ENCODE measurements at regions not wholly inside any gene's neighbourhood (a gene's known extent, or its start where the extent isn't known, plus 50 kb on each side); places are given as distances from the start of the nearest gene placed in this dataset.
A peak's percentile ranks its signal among the peaks of the same experiment; 100 is the strongest.

DNA sequence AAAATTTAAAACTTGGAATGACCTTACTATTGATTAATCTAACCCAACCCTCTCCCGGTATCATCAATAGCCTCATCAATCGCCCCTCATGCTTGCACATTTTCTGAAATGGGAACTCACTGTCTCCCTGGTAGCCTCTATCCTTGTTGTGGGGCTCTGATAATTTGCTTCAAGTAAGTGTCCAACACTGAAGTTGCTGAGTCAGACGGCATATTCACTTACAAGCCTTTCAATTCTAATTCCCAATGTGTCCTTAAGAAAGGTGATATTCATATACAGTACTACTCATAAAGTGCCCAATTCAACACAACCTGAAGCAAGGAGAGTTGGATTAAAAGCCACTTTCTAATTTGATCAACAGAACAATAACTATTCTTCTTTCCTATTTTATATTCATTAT lies 1146.1 kb upstream of the TMEM132C start:
- TF ChIP-seq, protein P1, sequence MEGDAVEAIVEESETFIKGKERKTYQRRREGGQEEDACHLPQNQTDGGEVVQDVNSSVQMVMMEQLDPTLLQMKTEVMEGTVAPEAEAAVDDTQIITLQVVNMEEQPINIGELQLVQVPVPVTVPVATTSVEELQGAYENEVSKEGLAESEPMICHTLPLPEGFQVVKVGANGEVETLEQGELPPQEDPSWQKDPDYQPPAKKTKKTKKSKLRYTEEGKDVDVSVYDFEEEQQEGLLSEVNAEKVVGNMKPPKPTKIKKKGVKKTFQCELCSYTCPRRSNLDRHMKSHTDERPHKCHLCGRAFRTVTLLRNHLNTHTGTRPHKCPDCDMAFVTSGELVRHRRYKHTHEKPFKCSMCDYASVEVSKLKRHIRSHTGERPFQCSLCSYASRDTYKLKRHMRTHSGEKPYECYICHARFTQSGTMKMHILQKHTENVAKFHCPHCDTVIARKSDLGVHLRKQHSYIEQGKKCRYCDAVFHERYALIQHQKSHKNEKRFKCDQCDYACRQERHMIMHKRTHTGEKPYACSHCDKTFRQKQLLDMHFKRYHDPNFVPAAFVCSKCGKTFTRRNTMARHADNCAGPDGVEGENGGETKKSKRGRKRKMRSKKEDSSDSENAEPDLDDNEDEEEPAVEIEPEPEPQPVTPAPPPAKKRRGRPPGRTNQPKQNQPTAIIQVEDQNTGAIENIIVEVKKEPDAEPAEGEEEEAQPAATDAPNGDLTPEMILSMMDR (IDR thresholded peaks at IDR 0.05; ENCODE audit: insufficient read depth, low read length, poor library complexity, severe bottlenecking), result no peak
- no peak for DNase-seq (ENCODE audit: low read depth)
- no peaks in the 10 kb centered on the region for H3K27me3 ChIP-seq (ENCODE audit: control insufficient read depth, insufficient read depth, low read length)

DNA sequence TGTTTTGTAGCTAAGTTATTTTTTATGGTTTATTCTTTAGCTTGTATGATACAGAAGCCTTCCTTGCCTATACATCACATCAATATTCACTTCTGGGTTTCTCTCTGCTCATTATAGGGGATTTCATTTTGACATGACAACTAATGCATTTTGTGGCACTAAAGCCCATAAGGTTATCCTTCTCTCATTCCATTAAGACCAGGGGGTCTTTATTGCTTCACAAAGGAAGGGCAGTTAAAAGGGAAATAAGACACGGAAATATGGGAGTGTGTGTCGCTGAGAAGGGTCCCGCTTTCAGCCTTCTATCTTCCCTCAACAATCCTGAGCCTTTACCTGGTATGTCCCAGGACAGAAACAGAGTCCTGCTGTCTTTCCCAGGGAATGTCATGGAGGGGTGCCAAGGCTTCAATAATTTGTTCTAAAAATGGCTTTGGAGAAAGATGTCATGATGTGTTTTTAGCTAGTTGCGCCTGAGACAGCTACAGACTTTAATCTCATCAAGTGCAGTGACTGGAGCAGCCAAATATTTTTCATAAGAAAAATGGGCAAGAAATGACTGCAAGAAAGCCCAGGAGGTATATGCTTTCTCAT lies 1145.4 kb upstream of the TMEM132C start:
- Histone ChIP-seq H3K4me3 (ENCODE audit: low read depth, low read length) (no peak overlapping the region), H3K27me3 (ENCODE audit: control insufficient read depth, insufficient read depth, low read length) (no peaks in the 10 kb centered on the region), H3K36me3 (ENCODE audit: control insufficient read depth, insufficient read depth, low read length) (no peaks in the 10 kb centered on the region)
- no peak for DNase-seq (ENCODE audit: low read depth)
- TF ChIP-seq, protein P1 (IDR thresholded peaks at IDR 0.05; ENCODE audit: insufficient read depth, low read length, poor library complexity, severe bottlenecking), result no peak

More for the DNA sequence above, 1146.1 kb upstream of the TMEM132C start:
- H3K36me3 ChIP-seq (ENCODE audit: control insufficient read depth, insufficient read depth, low read length), result no peaks in the 10 kb centered on the region
- H3K4me3 ChIP-seq (ENCODE audit: low read depth, low read length), result no peak overlapping the region

DNA sequence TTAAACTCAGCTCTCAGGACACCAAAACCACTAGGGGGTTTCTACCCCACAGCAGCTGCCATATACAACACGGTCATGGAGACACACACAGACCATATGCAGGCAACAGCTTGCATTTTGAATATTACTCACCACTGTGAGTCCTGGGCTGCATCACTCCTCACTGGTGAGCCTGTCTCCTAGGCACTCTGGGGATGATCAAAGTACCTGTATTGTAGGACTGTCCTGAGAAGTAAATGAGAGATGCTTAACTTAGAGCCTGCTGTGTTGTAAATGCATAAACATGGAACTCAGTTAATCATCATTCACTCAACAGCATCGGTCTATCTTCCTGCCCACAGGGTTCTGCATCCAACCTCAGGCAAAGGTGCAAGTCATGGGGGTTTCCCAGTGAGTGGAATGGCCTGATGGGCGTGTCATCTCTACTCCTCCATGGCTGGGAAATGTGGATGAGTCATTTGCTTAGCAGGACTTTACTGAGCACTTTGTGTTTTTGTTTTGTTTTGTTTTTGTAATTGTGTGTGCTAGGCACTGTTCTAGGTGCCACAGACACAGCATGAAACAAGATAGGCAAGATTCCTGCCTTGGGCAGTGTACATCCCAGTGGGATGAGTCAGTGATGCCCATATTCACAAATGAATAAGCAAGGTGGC lies 1141.2 kb upstream of the TMEM132C start:
- no peaks in the 10 kb centered on the region for H3K27me3 ChIP-seq (ENCODE audit: control insufficient read depth, insufficient read depth, low read length)
- H3K36me3 ChIP-seq (ENCODE audit: control insufficient read depth, insufficient read depth, low read length), result no peaks in the 10 kb centered on the region
- TF ChIP-seq, protein P1 (IDR thresholded peaks at IDR 0.05; ENCODE audit: insufficient read depth, low read length, poor library complexity, severe bottlenecking), result no peak
- no peak overlapping the region for H3K4me3 ChIP-seq (ENCODE audit: low read depth, low read length)
- peak; percentile 97 for DNase-seq (ENCODE audit: low read depth)

DNA sequence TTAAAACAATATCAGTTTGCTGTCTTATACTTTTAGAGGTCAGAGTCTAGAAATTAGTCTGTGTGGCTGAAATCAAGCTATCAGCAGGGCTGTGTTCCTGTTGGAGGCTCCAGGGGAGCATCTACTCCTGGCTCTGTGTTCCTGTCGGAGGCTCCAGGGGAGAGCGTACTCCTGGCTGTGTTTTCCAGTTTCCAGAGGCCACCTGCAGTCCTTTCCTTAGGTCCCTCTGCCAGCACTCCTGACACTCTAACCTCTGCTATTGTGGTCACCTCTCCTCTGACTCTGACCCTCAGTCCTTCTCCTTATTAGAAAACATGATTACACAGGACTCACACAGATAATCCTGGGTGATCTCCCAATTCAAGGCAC lies 1140.7 kb upstream of the TMEM132C start:
- Histone ChIP-seq H3K4me3 (ENCODE audit: low read depth, low read length) (no peak overlapping the region), H3K36me3 (ENCODE audit: control insufficient read depth, insufficient read depth, low read length) (no peaks in the 10 kb centered on the region), H3K27me3 (ENCODE audit: control insufficient read depth, insufficient read depth, low read length) (no peaks in the 10 kb centered on the region)
- TF ChIP-seq, protein P1 (IDR thresholded peaks at IDR 0.05; ENCODE audit: insufficient read depth, low read length, poor library complexity, severe bottlenecking), result no peak
- no peak for DNase-seq (ENCODE audit: low read depth)

DNA sequence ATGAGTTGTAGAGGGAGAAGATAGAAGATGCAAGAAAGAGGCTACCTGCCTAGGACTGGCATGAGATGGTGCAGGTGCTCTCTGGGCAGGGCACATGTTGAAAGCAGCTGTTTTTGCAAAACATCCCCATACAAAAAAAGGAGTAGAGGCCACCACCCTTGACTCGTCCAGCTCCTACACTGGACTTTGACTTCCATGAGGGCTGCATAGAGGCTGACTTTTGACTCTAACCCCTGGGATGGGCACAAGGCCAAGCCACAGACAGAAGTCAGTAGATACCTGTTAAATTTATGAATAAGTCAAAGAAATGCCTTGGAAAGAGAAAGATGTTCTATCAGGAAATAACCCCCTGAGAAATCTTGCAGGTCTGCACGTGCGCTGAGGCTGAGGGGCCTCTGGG lies 1139.1 kb upstream of the TMEM132C start:
- no peaks in the 10 kb centered on the region for H3K27me3 ChIP-seq (ENCODE audit: control insufficient read depth, insufficient read depth, low read length)
- no peaks in the 10 kb centered on the region for H3K36me3 ChIP-seq (ENCODE audit: control insufficient read depth, insufficient read depth, low read length)
- no peak overlapping the region for H3K4me3 ChIP-seq (ENCODE audit: low read depth, low read length)
- DNase-seq (ENCODE audit: low read depth), result no peak
- TF ChIP-seq, protein P1 (IDR thresholded peaks at IDR 0.05; ENCODE audit: insufficient read depth, low read length, poor library complexity, severe bottlenecking), result no peak
